ENCODE measurements at regions not wholly inside any gene's neighbourhood (a gene's known extent, or its start where the extent isn't known, plus 50 kb on each side); places are given as distances from the start of the nearest gene placed in this dataset.

DNA sequence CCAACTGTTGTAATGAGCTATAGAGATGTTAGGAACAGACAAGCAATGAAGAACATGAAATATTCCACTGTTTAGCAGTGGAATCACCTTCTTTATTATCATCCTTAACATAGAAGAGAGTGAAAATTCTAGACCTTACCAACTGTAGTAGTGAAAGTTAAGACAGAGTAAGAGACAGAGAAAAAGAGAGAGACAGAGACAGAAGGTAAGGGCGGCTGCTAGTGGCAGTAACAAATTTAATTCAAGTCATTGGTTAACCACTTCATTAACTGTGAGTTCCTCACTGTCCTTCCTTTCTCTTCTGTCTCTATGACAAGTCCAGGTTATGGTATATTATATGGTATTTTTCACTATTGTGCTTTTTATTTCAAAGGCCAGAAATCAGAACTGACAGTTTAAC lies 355.7 kb upstream of the ESRRG start:
- DNase-seq (no peak), ATAC-seq (ENCODE audit: low read depth) (no peak)
- intact Hi-C loops (cut with micrococcal nuclease), result no loop called here
- Mint-ChIP-seq H3K27ac (no peak overlapping the region), H3K27me3 (no peaks in the 10 kb centered on the region), H3K9me3 (no peaks in the 10 kb centered on the region), H3K4me3 (no peak overlapping the region), H3K4me1 (no peaks in the 10 kb centered on the region), H3K36me3 (ENCODE audit: low read depth) (no peaks in the 10 kb centered on the region)
- TF ChIP-seq, protein P1, sequence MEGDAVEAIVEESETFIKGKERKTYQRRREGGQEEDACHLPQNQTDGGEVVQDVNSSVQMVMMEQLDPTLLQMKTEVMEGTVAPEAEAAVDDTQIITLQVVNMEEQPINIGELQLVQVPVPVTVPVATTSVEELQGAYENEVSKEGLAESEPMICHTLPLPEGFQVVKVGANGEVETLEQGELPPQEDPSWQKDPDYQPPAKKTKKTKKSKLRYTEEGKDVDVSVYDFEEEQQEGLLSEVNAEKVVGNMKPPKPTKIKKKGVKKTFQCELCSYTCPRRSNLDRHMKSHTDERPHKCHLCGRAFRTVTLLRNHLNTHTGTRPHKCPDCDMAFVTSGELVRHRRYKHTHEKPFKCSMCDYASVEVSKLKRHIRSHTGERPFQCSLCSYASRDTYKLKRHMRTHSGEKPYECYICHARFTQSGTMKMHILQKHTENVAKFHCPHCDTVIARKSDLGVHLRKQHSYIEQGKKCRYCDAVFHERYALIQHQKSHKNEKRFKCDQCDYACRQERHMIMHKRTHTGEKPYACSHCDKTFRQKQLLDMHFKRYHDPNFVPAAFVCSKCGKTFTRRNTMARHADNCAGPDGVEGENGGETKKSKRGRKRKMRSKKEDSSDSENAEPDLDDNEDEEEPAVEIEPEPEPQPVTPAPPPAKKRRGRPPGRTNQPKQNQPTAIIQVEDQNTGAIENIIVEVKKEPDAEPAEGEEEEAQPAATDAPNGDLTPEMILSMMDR (IDR thresholded peaks at IDR 0.05), result no peak
- CTCF ChIA-PET, result no interaction called here
- POLR2A ChIA-PET, result no interaction called here

DNA sequence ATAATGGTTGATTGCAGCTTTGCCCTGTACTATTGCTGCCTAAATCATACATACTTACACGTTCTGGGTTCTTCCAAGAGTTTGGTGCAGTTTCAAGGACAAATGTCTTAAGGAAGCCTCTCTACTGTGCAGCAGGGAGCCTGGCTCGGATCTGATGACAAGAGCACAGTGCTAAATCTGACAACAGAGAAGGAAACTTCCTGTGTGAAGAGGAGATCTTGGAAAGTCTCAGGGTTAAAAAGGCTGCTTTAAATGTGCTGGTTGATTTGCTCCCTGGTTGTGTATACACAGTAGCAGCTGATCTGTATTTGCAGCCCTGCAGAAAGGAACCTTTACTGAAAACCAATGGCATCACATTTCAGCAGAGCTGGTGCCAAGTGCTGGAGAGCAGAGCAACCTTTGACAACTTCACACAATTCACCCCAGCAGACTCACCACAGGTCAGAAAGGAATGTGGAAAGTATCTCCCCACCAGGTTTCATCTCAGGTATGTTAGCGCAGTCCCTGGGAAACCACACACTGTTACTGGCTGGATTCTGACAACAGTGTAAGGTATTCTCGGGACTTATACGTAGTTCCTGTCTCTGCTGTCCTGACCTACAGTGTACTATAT lies 355.0 kb upstream of the ESRRG start:
- TF ChIP-seq, protein P1 (IDR thresholded peaks at IDR 0.05), result no peak
- H3K4me1 Mint-ChIP-seq, result no peaks in the 10 kb centered on the region
- H3K36me3 Mint-ChIP-seq (ENCODE audit: low read depth), result no peaks in the 10 kb centered on the region
- ATAC-seq (ENCODE audit: low read depth) (no peak), DNase-seq (no peak)
- ChIA-PET CTCF (no interaction called here), POLR2A (no interaction called here)
- H3K4me3 Mint-ChIP-seq, result no peak overlapping the region
- H3K9me3 Mint-ChIP-seq, result no peaks in the 10 kb centered on the region
- no peaks in the 10 kb centered on the region for H3K27me3 Mint-ChIP-seq
- intact Hi-C loops (cut with micrococcal nuclease), result no loop called here
- H3K27ac Mint-ChIP-seq, result no peak overlapping the region

DNA sequence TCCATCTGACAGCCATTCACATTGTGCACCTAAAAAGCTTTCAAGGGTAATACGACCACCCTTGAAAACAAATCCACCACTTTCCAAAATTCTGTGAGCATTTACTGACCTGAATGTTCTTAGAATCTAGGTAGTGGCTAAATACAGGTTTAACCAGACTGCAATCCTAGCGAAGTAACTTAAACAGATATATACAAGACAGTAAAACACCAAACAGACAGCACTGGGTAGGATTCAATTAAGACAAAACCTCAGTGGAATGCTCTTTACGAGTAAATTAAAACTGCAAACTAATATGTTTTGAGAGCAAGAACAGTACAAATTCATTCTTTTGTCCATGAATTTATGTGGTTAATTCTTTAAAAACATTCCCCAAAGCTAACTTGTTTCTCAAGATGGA lies 354.2 kb upstream of the ESRRG start:
- ChIA-PET POLR2A (no interaction called here), CTCF (no interaction called here)
- ATAC-seq (ENCODE audit: low read depth) (no peak), DNase-seq (no peak)
- H3K4me1 Mint-ChIP-seq, result no peaks in the 10 kb centered on the region
- no peak overlapping the region for H3K4me3 Mint-ChIP-seq
- no peaks in the 10 kb centered on the region for H3K27me3 Mint-ChIP-seq
- intact Hi-C loops (cut with micrococcal nuclease), result no loop called here
- no peak overlapping the region for H3K27ac Mint-ChIP-seq
- no peaks in the 10 kb centered on the region for H3K36me3 Mint-ChIP-seq (ENCODE audit: low read depth)
- H3K9me3 Mint-ChIP-seq, result no peaks in the 10 kb centered on the region
- TF ChIP-seq, protein P1 (IDR thresholded peaks at IDR 0.05), result no peak

DNA sequence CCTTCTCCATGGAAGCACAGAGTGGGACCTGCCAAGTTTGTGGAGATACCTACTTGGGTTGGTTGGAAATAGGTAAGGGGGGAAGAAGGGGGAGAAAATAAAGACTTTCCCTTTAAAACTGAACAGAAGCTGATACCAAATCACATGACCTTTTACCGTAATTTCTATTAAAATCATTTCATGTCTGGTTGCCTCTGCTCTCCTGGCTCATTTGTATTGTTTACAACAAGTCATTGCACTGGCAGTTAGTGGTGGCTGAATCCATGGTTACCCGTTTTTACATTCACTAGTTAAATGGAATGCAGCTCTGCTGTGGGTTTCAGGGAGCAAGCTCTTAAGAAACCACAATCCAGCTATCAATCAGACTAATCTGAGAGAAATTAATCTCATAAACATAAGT lies 353.7 kb upstream of the ESRRG start:
- H3K36me3 Mint-ChIP-seq (ENCODE audit: low read depth), result no peaks in the 10 kb centered on the region
- ATAC-seq (ENCODE audit: low read depth) (no peak), DNase-seq (no peak)
- H3K27me3 Mint-ChIP-seq, result no peaks in the 10 kb centered on the region
- no peak overlapping the region for H3K27ac Mint-ChIP-seq
- intact Hi-C loops (cut with micrococcal nuclease), result no loop called here
- TF ChIP-seq, protein P1 (IDR thresholded peaks at IDR 0.05), result no peak
- H3K4me3 Mint-ChIP-seq, result no peak overlapping the region
- ChIA-PET CTCF (no interaction called here), POLR2A (no interaction called here)
- no peaks in the 10 kb centered on the region for H3K4me1 Mint-ChIP-seq
- H3K9me3 Mint-ChIP-seq, result no peaks in the 10 kb centered on the region

DNA sequence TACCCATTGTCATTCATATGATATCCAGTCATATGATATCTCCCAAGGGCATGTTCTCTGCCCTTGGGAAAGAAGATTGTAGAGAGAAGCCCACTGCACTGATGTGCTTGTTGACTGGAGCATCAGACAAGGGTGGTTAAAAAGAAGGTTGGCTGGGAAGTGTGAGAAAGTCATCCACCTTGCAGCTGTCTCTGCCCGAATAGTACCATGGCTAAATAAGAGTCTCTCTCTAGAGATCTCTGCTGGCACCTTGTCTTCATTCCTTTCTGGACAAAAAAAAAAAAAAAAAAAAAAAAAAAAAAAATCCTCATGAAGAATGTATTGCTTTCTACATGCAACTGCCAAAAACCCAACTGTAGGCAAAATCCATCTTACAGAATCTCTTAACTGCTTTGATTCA lies 349.7 kb upstream of the ESRRG start:
- Mint-ChIP-seq H3K27ac (no peak overlapping the region), H3K4me3 (no peak overlapping the region), H3K4me1 (no peaks in the 10 kb centered on the region), H3K9me3 (peaks cover 2% of the 10 kb centered on the region), H3K27me3 (no peaks in the 10 kb centered on the region), H3K36me3 (ENCODE audit: low read depth) (no peaks in the 10 kb centered on the region)
- no peak for DNase-seq
- intact Hi-C loops (cut with micrococcal nuclease), result no loop called here
- CTCF ChIA-PET, result no interaction called here
- POLR2A ChIA-PET, result no interaction called here
- TF ChIP-seq, protein P1 (IDR thresholded peaks at IDR 0.05), result no peak
- no peak for ATAC-seq (ENCODE audit: low read depth)

Data from activated B cell treated with CpG ODN at 0.5 μM for 24 hours (primary cell).